ENCODE measurements at regions not wholly inside any gene's neighbourhood (a gene's known extent, or its start where the extent isn't known, plus 50 kb on each side); places are given as distances from the start of the nearest gene placed in this dataset.

GRCh38 chr4:81919810-81920209 lies 448.1 kb upstream of the RASGEF1B start:
- POLR2A ChIA-PET, result no interaction called here

GRCh38 chr4:81919223-81919622 lies 447.5 kb upstream of the RASGEF1B start:
- Histone ChIP-seq H3K4me3 (ENCODE audit: low read depth in 2 of 2, low read length in 2 of 2) (no peak overlapping the region), H3K27me3 (ENCODE audit: control insufficient read depth, insufficient read depth, low read length) (no peaks in the 10 kb centered on the region), H3K27ac (ENCODE audit: low read length) (no peak overlapping the region), H3K4me1 (ENCODE audit: control insufficient read depth, insufficient read depth, low read length) (no peaks in the 10 kb centered on the region), H3K36me3 (ENCODE audit: control insufficient read depth, insufficient read depth, low read length) (no peaks in the 10 kb centered on the region), H3K9me3 (ENCODE audit: control insufficient read depth, insufficient read depth, low read depth, low read length) (no peaks in the 10 kb centered on the region)
- no TSS peak for BruUV-seq (replicated peaks)
- in situ Hi-C loops (cut with HindIII; ENCODE audit: low pct_unique_long_range_greater_than_20kb, low sequenced_read_pairs) (no loop called here), intact Hi-C loops (cut with micrococcal nuclease; ENCODE audit: unreplicated experiment) (no loop called here)
- no peak for TF ChIP-seq REST (IDR thresholded peaks at IDR 0.05; ENCODE audit: insufficient read depth in 1 of 2, low read depth in 2 of 2, low read length in 1 of 2)
- peak; percentile 27 for TF ChIP-seq CTCF (IDR thresholded peaks at IDR 0.05)
- no peak for ATAC-seq
- no peak for DNase-seq (ENCODE audit: low read depth, low spot score)
- ChIA-PET CTCF (no interaction called here), POLR2A (no interaction called here)

More at GRCh38 chr4:81919810-81920209, 448.1 kb upstream of the RASGEF1B start:
- no peak for ATAC-seq
- no peak overlapping the region for H3K4me3 ChIP-seq (ENCODE audit: low read depth in 2 of 2, low read length in 2 of 2)
- in situ Hi-C loops (cut with HindIII; ENCODE audit: low pct_unique_long_range_greater_than_20kb, low sequenced_read_pairs), result no loop called here
- no peak for DNase-seq (ENCODE audit: low read depth, low spot score)
- intact Hi-C loops (cut with micrococcal nuclease; ENCODE audit: unreplicated experiment), result no loop called here
- no peak overlapping the region for H3K27ac ChIP-seq (ENCODE audit: low read length)
- CTCF ChIA-PET, result no interaction called here
- H3K9me3 ChIP-seq (ENCODE audit: control insufficient read depth, insufficient read depth, low read depth, low read length), result no peaks in the 10 kb centered on the region
- no peaks in the 10 kb centered on the region for H3K4me1 ChIP-seq (ENCODE audit: control insufficient read depth, insufficient read depth, low read length)
- BruUV-seq (replicated peaks), result no TSS peak
- H3K36me3 ChIP-seq (ENCODE audit: control insufficient read depth, insufficient read depth, low read length), result no peaks in the 10 kb centered on the region
- no peaks in the 10 kb centered on the region for H3K27me3 ChIP-seq (ENCODE audit: control insufficient read depth, insufficient read depth, low read length)
- TF ChIP-seq REST (IDR thresholded peaks at IDR 0.05; ENCODE audit: insufficient read depth in 1 of 2, low read depth in 2 of 2, low read length in 1 of 2) (no peak), TCF7L2 (IDR thresholded peaks at IDR 0.05; ENCODE audit: low read depth, low read length) (no peak), SIN3A (IDR thresholded peaks at IDR 0.05; ENCODE audit: borderline replicate concordance, insufficient read depth, low read depth, low read length) (no peak), POLR2AphosphoS5 (IDR thresholded peaks at IDR 0.05; ENCODE audit: low read depth, low read length) (no peak), CTCF (IDR thresholded peaks at IDR 0.05) (no peak)

All from Panc1 (cell line).